ENCODE measurements at regions not wholly inside any gene's neighbourhood (a gene's known extent, or its start where the extent isn't known, plus 50 kb on each side); places are given as distances from the start of the nearest gene placed in this dataset.

DNA sequence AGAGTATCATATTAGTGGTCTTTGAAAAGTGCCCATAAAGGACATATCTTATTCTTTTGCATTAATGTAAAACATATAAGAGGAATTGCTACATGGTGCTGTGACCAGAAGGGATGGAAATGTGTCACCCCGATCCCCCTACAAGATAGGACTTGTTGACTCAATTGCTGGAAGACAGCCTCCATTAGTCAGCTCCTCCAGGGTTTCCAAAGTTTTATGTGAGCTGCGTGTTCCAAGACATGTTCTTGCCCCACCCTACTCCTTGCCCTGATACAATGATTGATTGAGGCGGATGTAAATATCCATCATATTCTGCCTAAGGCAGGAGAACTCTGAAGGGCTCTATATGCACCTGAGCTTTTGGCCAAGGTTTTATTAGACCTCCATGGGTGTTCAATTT is 541.0 kb upstream of the ZEB2 start:
- H2AFZ ChIP-seq (ENCODE audit: low read depth, low read length), result no peak overlapping the region
- no peaks in the 10 kb centered on the region for H4K20me1 ChIP-seq (ENCODE audit: insufficient read depth, low read length)
- H3K27ac ChIP-seq (ENCODE audit: low read depth, low read length), result no peak overlapping the region
- H3K9ac ChIP-seq (ENCODE audit: low read length), result no peak overlapping the region
- FAIRE-seq, result no peak
- no peak overlapping the region for H3K4me2 ChIP-seq (ENCODE audit: low read length)
- H3K27me3 ChIP-seq (ENCODE audit: insufficient read depth, low read length), result no peaks in the 10 kb centered on the region
- Mint-ChIP-seq H3K27me3 (ENCODE audit: low read depth, unreplicated experiment) (no peaks in the 10 kb centered on the region), H3K4me1 (ENCODE audit: low read depth, unreplicated experiment) (no peaks in the 10 kb centered on the region), H3K4me3 (ENCODE audit: unreplicated experiment) (no peak overlapping the region), H3K27ac (ENCODE audit: unreplicated experiment) (no peak overlapping the region), H3K36me3 (ENCODE audit: low read depth, unreplicated experiment) (no peaks in the 10 kb centered on the region), H3K9me3 (ENCODE audit: unreplicated experiment) (peaks cover 2% of the 10 kb centered on the region)
- DNase-seq (ENCODE audit: low read depth), result no peak
- no peaks in the 10 kb centered on the region for H3K4me1 ChIP-seq (ENCODE audit: insufficient read depth, low read length)
- H3K79me2 ChIP-seq (ENCODE audit: insufficient read depth, low read length), result no peaks in the 10 kb centered on the region
- TF ChIP-seq CTCF (IDR thresholded peaks at IDR 0.05; ENCODE audit: insufficient read depth, low read depth, low read length), result no peak
- no peak for TF ChIP-seq EZH2 (IDR thresholded peaks at IDR 0.05; ENCODE audit: insufficient read depth, low read length)
- no peaks in the 10 kb centered on the region for H3K9me3 ChIP-seq (ENCODE audit: insufficient read depth, low read depth, low read length)
- H3K36me3 ChIP-seq (ENCODE audit: insufficient read depth, low read length), result no peaks in the 10 kb centered on the region
- no peak overlapping the region for H3K4me3 ChIP-seq (ENCODE audit: insufficient read depth, low read depth, low read length)

DNA sequence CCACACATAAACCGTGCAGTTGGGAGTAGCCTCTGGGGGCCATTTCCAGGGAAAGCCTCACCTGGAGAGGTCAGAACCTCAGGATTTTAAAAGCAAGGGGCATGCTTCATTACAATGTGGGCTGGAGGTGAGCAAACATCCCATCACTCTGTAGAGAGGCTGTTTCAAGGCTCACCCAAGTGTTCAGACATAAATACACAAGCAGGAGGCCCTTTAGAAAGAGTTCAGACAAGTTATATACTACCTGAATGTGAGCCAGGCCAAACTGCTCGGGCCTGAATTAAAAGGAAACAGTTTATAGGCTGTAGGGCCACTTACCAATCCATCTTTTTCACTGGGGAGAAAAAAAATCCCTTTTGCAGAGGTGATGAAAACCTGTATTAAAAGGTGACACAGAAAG is 540.0 kb upstream of the ZEB2 start:
- Histone ChIP-seq H3K4me2 (ENCODE audit: low read length) (no peak overlapping the region), H3K4me3 (ENCODE audit: insufficient read depth, low read depth, low read length) (no peak overlapping the region), H3K79me2 (ENCODE audit: insufficient read depth, low read length) (no peaks in the 10 kb centered on the region), H4K20me1 (ENCODE audit: insufficient read depth, low read length) (no peaks in the 10 kb centered on the region), H3K9me3 (ENCODE audit: insufficient read depth, low read depth, low read length) (no peaks in the 10 kb centered on the region), H3K27ac (ENCODE audit: low read depth, low read length) (no peak overlapping the region), H3K27me3 (ENCODE audit: insufficient read depth, low read length) (no peaks in the 10 kb centered on the region), H2AFZ (ENCODE audit: low read depth, low read length) (no peak overlapping the region), H3K4me1 (ENCODE audit: insufficient read depth, low read length) (no peaks in the 10 kb centered on the region), H3K9ac (ENCODE audit: low read length) (no peak overlapping the region), H3K36me3 (ENCODE audit: insufficient read depth, low read length) (no peaks in the 10 kb centered on the region)
- DNase-seq (ENCODE audit: low read depth) (no peak), FAIRE-seq (no peak)
- Mint-ChIP-seq H3K36me3 (ENCODE audit: low read depth, unreplicated experiment) (no peaks in the 10 kb centered on the region), H3K9me3 (ENCODE audit: unreplicated experiment) (peaks cover 2% of the 10 kb centered on the region), H3K27ac (ENCODE audit: unreplicated experiment) (no peak overlapping the region), H3K4me3 (ENCODE audit: unreplicated experiment) (no peak overlapping the region), H3K27me3 (ENCODE audit: low read depth, unreplicated experiment) (no peaks in the 10 kb centered on the region), H3K4me1 (ENCODE audit: low read depth, unreplicated experiment) (no peaks in the 10 kb centered on the region)
- TF ChIP-seq EZH2 (IDR thresholded peaks at IDR 0.05; ENCODE audit: insufficient read depth, low read length) (no peak), CTCF (IDR thresholded peaks at IDR 0.05; ENCODE audit: insufficient read depth, low read depth, low read length) (no peak)

DNA sequence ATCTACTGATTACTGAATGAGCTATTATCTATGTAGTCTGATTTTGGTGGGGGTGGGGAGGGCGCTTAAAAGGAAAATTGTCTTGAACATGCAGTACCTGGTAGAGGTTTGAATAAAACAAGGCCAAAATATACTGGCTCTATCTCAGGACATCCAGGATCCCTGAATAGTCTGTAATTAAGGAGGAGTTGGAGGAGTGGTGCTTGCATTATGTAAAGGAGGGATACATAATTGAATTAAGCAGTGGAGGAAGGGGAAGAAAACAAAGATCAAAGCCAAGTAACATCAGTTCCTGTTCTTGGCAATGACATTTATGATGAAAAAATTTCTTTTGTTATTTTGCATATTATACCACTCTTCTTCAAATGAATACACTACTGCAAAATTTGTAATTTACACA is 539.4 kb upstream of the ZEB2 start:
- no peak for TF ChIP-seq EZH2 (IDR thresholded peaks at IDR 0.05; ENCODE audit: insufficient read depth, low read length)
- TF ChIP-seq CTCF (IDR thresholded peaks at IDR 0.05; ENCODE audit: insufficient read depth, low read depth, low read length), result no peak
- H3K36me3 Mint-ChIP-seq (ENCODE audit: low read depth, unreplicated experiment), result no peaks in the 10 kb centered on the region
- Histone ChIP-seq H3K9me3 (ENCODE audit: insufficient read depth, low read depth, low read length) (no peaks in the 10 kb centered on the region), H2AFZ (ENCODE audit: low read depth, low read length) (no peak overlapping the region), H3K27ac (ENCODE audit: low read depth, low read length) (no peak overlapping the region), H3K79me2 (ENCODE audit: insufficient read depth, low read length) (no peaks in the 10 kb centered on the region), H3K4me1 (ENCODE audit: insufficient read depth, low read length) (no peaks in the 10 kb centered on the region), H3K9ac (ENCODE audit: low read length) (no peak overlapping the region), H3K4me3 (ENCODE audit: insufficient read depth, low read depth, low read length) (no peak overlapping the region), H4K20me1 (ENCODE audit: insufficient read depth, low read length) (no peaks in the 10 kb centered on the region), H3K27me3 (ENCODE audit: insufficient read depth, low read length) (no peaks in the 10 kb centered on the region), H3K36me3 (ENCODE audit: insufficient read depth, low read length) (no peaks in the 10 kb centered on the region), H3K4me2 (ENCODE audit: low read length) (no peak overlapping the region)
- peak; percentile 5 for FAIRE-seq
- DNase-seq (ENCODE audit: low read depth), result no peak
- peaks cover 5% of the 10 kb centered on the region for H3K9me3 Mint-ChIP-seq (ENCODE audit: unreplicated experiment)
- no peaks in the 10 kb centered on the region for H3K27me3 Mint-ChIP-seq (ENCODE audit: low read depth, unreplicated experiment)
- H3K4me1 Mint-ChIP-seq (ENCODE audit: low read depth, unreplicated experiment), result no peaks in the 10 kb centered on the region
- H3K4me3 Mint-ChIP-seq (ENCODE audit: unreplicated experiment), result no peak overlapping the region
- H3K27ac Mint-ChIP-seq (ENCODE audit: unreplicated experiment), result no peak overlapping the region

Data from astrocyte (in vitro differentiated cells and primary cell).